HepG2 (cell line): ENCODE measurements at regions not wholly inside any gene's neighbourhood (a gene's known extent, or its start where the extent isn't known, plus 50 kb on each side); places are given as distances from the start of the nearest gene placed in this dataset.

Source experiments
- ARID5B ChIP-seq: IDR thresholded peaks from 2 replicates; pipeline ENCODE4 v1.4.0; 2020; ENCODE audit warnings: mild to moderate bottlenecking, missing genetic modification reagents
- EP300 ChIP-seq, 3 experiments: sonication (generic) in 1 of 3; formaldehyde crosslinking in 1 of 3; IDR thresholded peaks; 2 replicates each; pipeline versions ENCODE4 v1.5.1 to v1.6.1; 2011 to 2020; ENCODE audit warnings: low read depth in 2 of 3, low read length in 2 of 3, borderline replicate concordance in 1 of 3, improper control_type of control experiment in 1 of 3, mild to moderate bottlenecking in 1 of 3, missing genetic modification reagents in 1 of 3, moderate library complexity in 1 of 3
- KLF12 ChIP-seq: sonication (generic); formaldehyde crosslinking; IDR thresholded peaks from 2 replicates; pipeline ENCODE4 v1.4.0; 2020; ENCODE audit warnings: missing genetic modification reagents, borderline replicate concordance
- ZBTB40 ChIP-seq, 2 experiments: fragments of 450-650 bp in 1 of 2; sonication (generic) in 1 of 2; formaldehyde crosslinking in 1 of 2; IDR thresholded peaks; 2 replicates each; pipeline versions ENCODE4 v1.6.1 to v1.8.0; 2016 to 2022; ENCODE audit warnings: antibody characterized with exemption in 1 of 2, mild to moderate bottlenecking in 1 of 2, missing genetic modification reagents in 1 of 2

- no peak for TF ChIP-seq ZBTB40 (IDR thresholded peaks at IDR 0.05)
- no peak for TF ChIP-seq ZBTB40 (CRISPR knock-in tag; IDR thresholded peaks at IDR 0.05)
- no peak for TF ChIP-seq EP300 (IDR thresholded peaks at IDR 0.05; ENCODE audit: low read depth in 2 of 2, low read length in 2 of 2)
- no peak for TF ChIP-seq EP300 (CRISPR knock-in tag; IDR thresholded peaks at IDR 0.05; ENCODE audit: borderline replicate concordance)
- no peak for TF ChIP-seq ARID5B
- TF ChIP-seq KLF12 (CRISPR knock-in tag): no peak
Measured at GRCh38 chr3:81952141-81952540, 190.7 kb upstream of the GBE1 start (continued).
